Nephron (organoid): ENCODE measurements at regions not wholly inside any gene's neighbourhood (a gene's known extent, or its start where the extent isn't known, plus 50 kb on each side); places are given as distances from the start of the nearest gene placed in this dataset.
A peak's percentile ranks its signal among the peaks of the same experiment; 100 is the strongest.

Experiments used
- H3K27ac Mint-ChIP-seq, 3 experiments: 2 replicates each; pipeline ENCODE4 v1.8.0; 2020; ENCODE audit warnings: mixed read lengths in 3 of 3, mild to moderate bottlenecking in 2 of 3, moderate library complexity in 1 of 3
- H3K27me3 Mint-ChIP-seq: 2 replicates; pipeline ENCODE4 v1.8.0; 2021; ENCODE audit warnings: low read depth, mild to moderate bottlenecking, moderate library complexity, mixed read lengths
- H3K36me3 Mint-ChIP-seq: 2 replicates; pipeline ENCODE4 v1.8.0; 2020; ENCODE audit warnings: low read depth, mixed read lengths
- H3K4me1 Mint-ChIP-seq: 2 replicates; pipeline ENCODE4 v1.8.0; 2020; ENCODE audit warnings: mixed read lengths
- H3K4me3 Mint-ChIP-seq, 3 experiments: 2 replicates each; pipeline ENCODE4 v1.8.0; 2020; ENCODE audit warnings: mild to moderate bottlenecking in 3 of 3, mixed read lengths in 3 of 3, moderate library complexity in 2 of 3
- H3K9me3 Mint-ChIP-seq: 2 replicates; pipeline ENCODE4 v1.8.0; 2020; ENCODE audit warnings: mixed read lengths
- TF ChIP-seq, protein P1 (sequence below), 3 experiments: fragments of 200-600 bp; sonication (generic); IDR thresholded peaks; one replicate each; pipeline ENCODE4 v1.5.0; 2021; ENCODE audit warnings: antibody characterized with exemption in 3 of 3; ENCODE audit not compliant: unreplicated experiment in 3 of 3

DNA sequence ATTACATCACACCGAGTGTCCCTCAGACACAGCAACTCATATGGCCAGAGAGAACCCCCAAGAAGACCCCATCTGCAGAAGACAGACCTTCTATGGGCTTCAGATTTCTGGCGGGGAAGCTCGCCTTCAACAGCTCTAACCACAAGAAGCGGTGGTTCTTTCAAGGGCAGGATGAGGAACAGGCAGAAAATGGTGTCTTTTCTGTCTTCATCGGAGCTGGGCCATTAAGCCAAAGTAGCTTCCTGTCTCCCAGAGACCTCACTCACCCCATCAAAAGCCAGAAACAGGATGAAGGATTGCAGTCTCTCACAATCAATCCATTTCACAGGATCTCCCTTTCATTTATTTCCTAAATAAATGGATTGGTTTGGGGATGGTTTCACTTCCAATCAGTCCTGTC, 149.1 kb downstream of the HERPUD2 start:
- no peak overlapping the region for H3K27ac Mint-ChIP-seq

DNA sequence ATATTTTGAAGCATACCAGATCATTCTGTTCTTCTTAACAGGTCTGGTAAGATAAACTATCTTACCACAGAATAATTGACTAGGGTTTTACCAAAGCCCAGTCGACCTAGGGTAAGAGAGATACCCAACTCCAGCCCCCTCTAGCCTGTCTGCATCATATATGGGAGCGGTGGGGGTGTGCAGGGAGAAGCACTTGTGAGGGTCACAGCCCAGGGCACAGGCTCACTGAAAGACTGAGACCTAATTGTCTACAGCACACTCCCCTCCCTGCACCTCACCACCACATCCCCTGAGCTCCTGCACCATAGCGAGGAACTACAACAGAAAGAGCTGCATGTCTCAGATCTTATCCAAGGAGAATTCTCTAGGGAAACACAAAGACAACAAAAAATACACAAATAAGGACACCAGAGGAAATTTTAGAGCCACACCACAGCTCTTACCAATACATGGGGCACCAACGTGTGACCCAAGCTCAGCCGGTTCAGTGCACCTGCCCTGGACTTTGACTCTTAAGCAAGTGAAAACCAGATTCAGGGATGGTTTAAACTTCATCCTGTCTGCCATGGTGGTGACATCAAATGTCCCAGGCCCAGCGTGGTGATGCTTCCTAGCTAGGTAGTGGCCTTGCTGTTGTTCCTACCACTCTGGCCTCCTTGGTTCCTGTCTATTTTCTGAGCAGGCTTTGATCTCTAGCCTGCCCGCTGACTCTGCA, 150.8 kb downstream of the HERPUD2 start:
- no peaks in the 10 kb centered on the region for H3K4me1 Mint-ChIP-seq
- H3K9me3 Mint-ChIP-seq = no peaks in the 10 kb centered on the region
- no peak overlapping the region for H3K27ac Mint-ChIP-seq
- TF ChIP-seq, protein P1, sequence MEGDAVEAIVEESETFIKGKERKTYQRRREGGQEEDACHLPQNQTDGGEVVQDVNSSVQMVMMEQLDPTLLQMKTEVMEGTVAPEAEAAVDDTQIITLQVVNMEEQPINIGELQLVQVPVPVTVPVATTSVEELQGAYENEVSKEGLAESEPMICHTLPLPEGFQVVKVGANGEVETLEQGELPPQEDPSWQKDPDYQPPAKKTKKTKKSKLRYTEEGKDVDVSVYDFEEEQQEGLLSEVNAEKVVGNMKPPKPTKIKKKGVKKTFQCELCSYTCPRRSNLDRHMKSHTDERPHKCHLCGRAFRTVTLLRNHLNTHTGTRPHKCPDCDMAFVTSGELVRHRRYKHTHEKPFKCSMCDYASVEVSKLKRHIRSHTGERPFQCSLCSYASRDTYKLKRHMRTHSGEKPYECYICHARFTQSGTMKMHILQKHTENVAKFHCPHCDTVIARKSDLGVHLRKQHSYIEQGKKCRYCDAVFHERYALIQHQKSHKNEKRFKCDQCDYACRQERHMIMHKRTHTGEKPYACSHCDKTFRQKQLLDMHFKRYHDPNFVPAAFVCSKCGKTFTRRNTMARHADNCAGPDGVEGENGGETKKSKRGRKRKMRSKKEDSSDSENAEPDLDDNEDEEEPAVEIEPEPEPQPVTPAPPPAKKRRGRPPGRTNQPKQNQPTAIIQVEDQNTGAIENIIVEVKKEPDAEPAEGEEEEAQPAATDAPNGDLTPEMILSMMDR (IDR thresholded peaks at IDR 0.05; ENCODE audit: unreplicated experiment in 3 of 3) = no peak
- H3K27me3 Mint-ChIP-seq = peaks cover 40% of the 10 kb centered on the region
- no peaks in the 10 kb centered on the region for H3K36me3 Mint-ChIP-seq
- no peak overlapping the region for H3K4me3 Mint-ChIP-seq

More for the DNA sequence above, 149.1 kb downstream of the HERPUD2 start:
- H3K36me3 Mint-ChIP-seq = no peaks in the 10 kb centered on the region
- TF ChIP-seq, protein P1 (IDR thresholded peaks at IDR 0.05; ENCODE audit: unreplicated experiment in 3 of 3) = no peak
- H3K4me3 Mint-ChIP-seq = no peak overlapping the region
- no peaks in the 10 kb centered on the region for H3K4me1 Mint-ChIP-seq
- peaks cover 29% of the 10 kb centered on the region for H3K27me3 Mint-ChIP-seq
- H3K9me3 Mint-ChIP-seq = no peaks in the 10 kb centered on the region

DNA sequence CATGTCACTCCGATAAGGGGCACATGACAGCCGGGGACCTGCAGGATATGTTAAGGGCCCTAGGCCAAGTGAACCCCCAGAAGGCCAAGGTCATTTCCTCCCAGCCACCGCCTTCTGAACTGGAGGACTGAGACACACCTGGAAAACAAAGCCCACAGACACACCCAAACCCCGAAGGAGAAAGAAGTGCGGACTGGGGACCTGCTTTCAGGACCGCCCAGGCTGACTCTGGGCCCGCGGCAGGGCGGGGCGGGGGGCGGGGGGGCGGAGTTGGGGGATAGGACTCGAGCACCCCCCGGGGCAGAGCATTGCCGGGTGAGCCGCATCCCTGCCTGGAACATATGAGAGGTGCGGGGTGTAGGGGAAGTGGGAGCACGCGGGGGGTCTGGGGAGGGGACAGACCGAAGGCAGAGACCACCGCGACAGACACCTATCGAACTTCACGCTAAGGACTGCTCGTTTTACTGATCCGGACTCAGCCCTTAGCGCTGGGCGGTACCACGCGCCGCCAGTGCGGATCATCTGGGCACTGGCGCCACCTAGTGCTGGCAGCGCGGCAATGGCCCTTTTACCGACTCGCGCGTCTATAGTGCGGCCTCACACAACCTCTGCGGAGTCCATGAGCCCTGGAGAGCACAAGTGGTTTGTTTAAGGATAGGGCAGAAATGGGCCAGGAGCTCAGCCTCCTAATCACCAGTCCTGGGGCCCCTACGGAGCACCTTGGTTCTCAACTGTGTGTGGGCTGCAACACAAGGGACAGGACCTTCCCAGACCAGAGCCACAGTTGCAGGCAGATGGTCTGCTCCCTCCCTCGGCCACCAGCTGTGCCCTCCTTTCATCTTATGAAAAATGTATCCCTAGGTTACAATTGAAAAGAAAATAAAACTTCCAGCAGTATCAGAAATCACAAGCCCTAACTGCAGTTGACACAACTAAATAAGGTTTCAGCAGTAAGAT, 157.6 kb downstream of the HERPUD2 start:
- Mint-ChIP-seq H3K4me1 (no peaks in the 10 kb centered on the region), H3K27me3 (peaks cover 56% of the 10 kb centered on the region), H3K4me3 (peak overlapping the region; percentile 74 to 81 (median 80)), H3K9me3 (no peaks in the 10 kb centered on the region), H3K27ac (no peak overlapping the region), H3K36me3 (no peaks in the 10 kb centered on the region)
- TF ChIP-seq, protein P1 (IDR thresholded peaks at IDR 0.05; ENCODE audit: unreplicated experiment in 3 of 3) = peak; percentile 92 to 98 (median 96)

- TF ChIP-seq, protein P1 (IDR thresholded peaks at IDR 0.05; ENCODE audit: unreplicated experiment in 3 of 3) = no peak
- Mint-ChIP-seq H3K27me3 (peaks cover 62% of the 10 kb centered on the region), H3K36me3 (no peaks in the 10 kb centered on the region), H3K4me1 (no peaks in the 10 kb centered on the region), H3K27ac (no peak overlapping the region), H3K4me3 (peak overlapping the region; percentile 17 to 64 (median 64)), H3K9me3 (no peaks in the 10 kb centered on the region)
Observed at GRCh38 chr7:35536396-35536826, 158.5 kb downstream of the HERPUD2 start.

GRCh38 chr7:35533902-35534301, 161.0 kb downstream of the HERPUD2 start:
- Mint-ChIP-seq H3K4me1 (no peaks in the 10 kb centered on the region), H3K4me3 (no peak overlapping the region), H3K9me3 (no peaks in the 10 kb centered on the region), H3K27me3 (peaks cover 61% of the 10 kb centered on the region), H3K27ac (no peak overlapping the region), H3K36me3 (no peaks in the 10 kb centered on the region)
- TF ChIP-seq, protein P1 (IDR thresholded peaks at IDR 0.05; ENCODE audit: unreplicated experiment in 3 of 3) = no peak
